Skeletal muscle tissue (tissue), 3 donors: ENCODE measurements at regions not wholly inside any gene's neighbourhood (a gene's known extent, or its start where the extent isn't known, plus 50 kb on each side); places are given as distances from the start of the nearest gene placed in this dataset.

Experiments
- H3K27ac ChIP-seq: one replicate; pipeline ENCODE4 v1.7.0; 2013; ENCODE audit warnings: mild to moderate bottlenecking, low read depth, low read length, inconsistent platforms
- H3K27me3 ChIP-seq, 3 donors: one replicate each; pipeline ENCODE4 v1.7.0; 2013; ENCODE audit warnings: low read length in 3 of 3; ENCODE audit not compliant: control insufficient read depth in 3 of 3, insufficient read depth in 3 of 3
- H3K36me3 ChIP-seq, 3 donors: one replicate each; pipeline ENCODE4 v1.7.0; 2013; ENCODE audit warnings: low read length in 3 of 3; ENCODE audit not compliant: control insufficient read depth in 3 of 3, insufficient read depth in 3 of 3
- H3K4me1 ChIP-seq, 3 donors: one replicate each; pipeline ENCODE4 v1.7.0; 2013; ENCODE audit warnings: low read length in 3 of 3, mild to moderate bottlenecking in 3 of 3; ENCODE audit not compliant: control insufficient read depth in 3 of 3, insufficient read depth in 3 of 3
- H3K4me3 ChIP-seq, 3 donors: one replicate each; pipeline ENCODE4 v1.7.0; 2013; ENCODE audit warnings: low read length in 3 of 3
- H3K9ac ChIP-seq, 3 donors: one replicate each; pipeline ENCODE4 v1.7.0; 2013; ENCODE audit warnings: low read length in 3 of 3, mild to moderate bottlenecking in 3 of 3, moderate library complexity in 2 of 3, low read depth in 1 of 3
- H3K9me3 ChIP-seq, 3 donors: one replicate each; pipeline ENCODE4 v1.7.0; 2013; ENCODE audit warnings: low read length in 3 of 3; ENCODE audit not compliant: control insufficient read depth in 3 of 3
- donor health status: Osteomylitis.

- Histone ChIP-seq H3K36me3 (no peaks in the 10 kb centered on the region), H3K4me3 (no peak overlapping the region), H3K9ac (no peak overlapping the region), H3K27ac (peak overlapping the region; percentile 52), H3K9me3 (no peaks in the 10 kb centered on the region), H3K27me3 (no peaks in the 10 kb centered on the region), H3K4me1 (peaks cover 0 to 4% (median 0%) of the 10 kb centered on the region in 3 donors)
Observed at GRCh38 chr2:237181844-237182243, 96.2 kb downstream of the COPS8 start.

GRCh38 chr2:237182422-237183123 lies 96.9 kb downstream of the COPS8 start:
- H3K4me3 ChIP-seq = no peak overlapping the region
- peaks cover 0 to 4% (median 0%) of the 10 kb centered on the region in 3 donors for H3K4me1 ChIP-seq
- no peak overlapping the region for H3K9ac ChIP-seq
- H3K27me3 ChIP-seq = no peaks in the 10 kb centered on the region
- H3K36me3 ChIP-seq = no peaks in the 10 kb centered on the region
- no peaks in the 10 kb centered on the region for H3K9me3 ChIP-seq
- peak overlapping the region; percentile 52 for H3K27ac ChIP-seq

- Histone ChIP-seq H3K36me3 (no peaks in the 10 kb centered on the region), H3K9me3 (no peaks in the 10 kb centered on the region), H3K27me3 (no peaks in the 10 kb centered on the region), H3K4me1 (peaks cover 0 to 4% (median 0%) of the 10 kb centered on the region in 3 donors), H3K27ac (no peak overlapping the region), H3K9ac (no peak overlapping the region), H3K4me3 (no peak overlapping the region)
Observed at GRCh38 chr2:237184192-237184918, 98.7 kb downstream of the COPS8 start.

GRCh38 chr2:237184919-237185552 lies 99.3 kb downstream of the COPS8 start:
- Histone ChIP-seq H3K36me3 (no peaks in the 10 kb centered on the region), H3K27ac (no peak overlapping the region), H3K27me3 (no peaks in the 10 kb centered on the region), H3K9me3 (no peaks in the 10 kb centered on the region), H3K9ac (no peak overlapping the region), H3K4me3 (no peak overlapping the region), H3K4me1 (peaks cover 0 to 4% (median 0%) of the 10 kb centered on the region in 3 donors)

- no peaks in the 10 kb centered on the region for H3K9me3 ChIP-seq
- H3K9ac ChIP-seq = no peak overlapping the region
- H3K4me3 ChIP-seq = no peak overlapping the region
- H3K27ac ChIP-seq = no peak overlapping the region
- peaks cover 0 to 4% (median 4%) of the 10 kb centered on the region in 3 donors for H3K4me1 ChIP-seq
- H3K36me3 ChIP-seq = no peaks in the 10 kb centered on the region
- no peaks in the 10 kb centered on the region for H3K27me3 ChIP-seq
Observed at GRCh38 chr2:237185553-237185925, 99.8 kb downstream of the COPS8 start.

GRCh38 chr2:237189799-237190198 lies 104.1 kb downstream of the COPS8 start:
- H3K4me1 ChIP-seq = peaks cover 0 to 6% (median 2%) of the 10 kb centered on the region in 3 donors
- H3K4me3 ChIP-seq = no peak overlapping the region
- no peak overlapping the region for H3K27ac ChIP-seq
- no peaks in the 10 kb centered on the region for H3K36me3 ChIP-seq
- H3K27me3 ChIP-seq = peaks cover 0 to 5% (median 0%) of the 10 kb centered on the region in 3 donors
- H3K9ac ChIP-seq = no peak overlapping the region
- H3K9me3 ChIP-seq = no peaks in the 10 kb centered on the region

GRCh38 chr2:237190966-237191713 lies 105.5 kb downstream of the COPS8 start:
- H3K9ac ChIP-seq = no peak overlapping the region
- no peaks in the 10 kb centered on the region for H3K9me3 ChIP-seq
- no peaks in the 10 kb centered on the region for H3K36me3 ChIP-seq
- no peak overlapping the region for H3K27ac ChIP-seq
- H3K4me3 ChIP-seq = no peak overlapping the region
- peaks cover 0 to 9% (median 2%) of the 10 kb centered on the region in 3 donors for H3K4me1 ChIP-seq
- H3K27me3 ChIP-seq = peaks cover 0 to 5% (median 0%) of the 10 kb centered on the region in 3 donors

- no peak overlapping the region for H3K4me3 ChIP-seq
- no peak overlapping the region for H3K9ac ChIP-seq
- no peak overlapping the region for H3K27ac ChIP-seq
- peaks cover 0 to 5% (median 0%) of the 10 kb centered on the region in 3 donors for H3K27me3 ChIP-seq
- no peaks in the 10 kb centered on the region for H3K36me3 ChIP-seq
- no peaks in the 10 kb centered on the region for H3K9me3 ChIP-seq
- H3K4me1 ChIP-seq = peaks cover 0 to 11% (median 2%) of the 10 kb centered on the region in 3 donors
Observed at GRCh38 chr2:237191714-237192081, 106.0 kb downstream of the COPS8 start.

GRCh38 chr2:237192881-237193280 lies 107.2 kb downstream of the COPS8 start:
- H3K4me1 ChIP-seq = peaks cover 0 to 16% (median 9%) of the 10 kb centered on the region in 3 donors
- no peak overlapping the region for H3K4me3 ChIP-seq

More at GRCh38 chr2:237192881-237193280, 107.2 kb downstream of the COPS8 start:
- Histone ChIP-seq H3K36me3 (no peaks in the 10 kb centered on the region), H3K9me3 (no peaks in the 10 kb centered on the region), H3K27me3 (peaks cover 0 to 5% (median 0%) of the 10 kb centered on the region in 3 donors), H3K9ac (no peak overlapping the region), H3K27ac (no peak overlapping the region)
